ENCODE measurements at regions not wholly inside any gene's neighbourhood (a gene's known extent, or its start where the extent isn't known, plus 50 kb on each side); places are given as distances from the start of the nearest gene placed in this dataset.

- no peak for TF ChIP-seq CTCF (conservative IDR thresholded peaks at IDR 0.05)
- no peak for TF ChIP-seq ZFX (IDR thresholded peaks at IDR 0.05)
These were observed 262.5 kb downstream of the HLX start for GRCh38 chr1:221141606-221142285.
